VCaP (cell line): ENCODE measurements at regions not wholly inside any gene's neighbourhood (a gene's known extent, or its start where the extent isn't known, plus 50 kb on each side); places are given as distances from the start of the nearest gene placed in this dataset.

Experiments used
- H3K27ac ChIP-seq: fragments of 450-650 bp; 2 replicates; pipeline ENCODE4 v1.5.1; 2017
- TF ChIP-seq, protein P1 (sequence below): fragments of 450-650 bp; conservative IDR thresholded peaks from 2 replicates; pipeline ENCODE4 v1.5.1; 2017; ENCODE audit warnings: mild to moderate bottlenecking, moderate library complexity

DNA sequence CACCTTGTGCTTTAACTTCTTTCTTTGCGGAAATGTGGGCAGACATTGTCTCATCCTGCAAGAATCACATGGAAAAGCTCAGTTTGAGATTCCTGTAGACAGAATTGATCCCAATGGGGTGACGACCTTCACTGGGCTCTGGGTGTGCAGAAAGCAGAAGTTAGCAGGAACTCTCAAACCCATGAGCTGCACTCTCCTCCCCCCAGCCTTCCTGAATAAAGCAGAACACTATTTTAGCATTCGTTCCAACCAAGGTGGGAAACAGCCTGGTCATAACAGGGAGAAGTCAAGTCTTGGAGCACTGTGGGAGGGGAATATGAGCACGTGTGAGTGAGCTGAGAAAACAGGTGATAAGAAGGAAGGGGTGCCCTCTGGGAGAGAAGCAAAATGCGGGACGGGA is 87.4 kb upstream of the FER start:
- TF ChIP-seq, protein P1, sequence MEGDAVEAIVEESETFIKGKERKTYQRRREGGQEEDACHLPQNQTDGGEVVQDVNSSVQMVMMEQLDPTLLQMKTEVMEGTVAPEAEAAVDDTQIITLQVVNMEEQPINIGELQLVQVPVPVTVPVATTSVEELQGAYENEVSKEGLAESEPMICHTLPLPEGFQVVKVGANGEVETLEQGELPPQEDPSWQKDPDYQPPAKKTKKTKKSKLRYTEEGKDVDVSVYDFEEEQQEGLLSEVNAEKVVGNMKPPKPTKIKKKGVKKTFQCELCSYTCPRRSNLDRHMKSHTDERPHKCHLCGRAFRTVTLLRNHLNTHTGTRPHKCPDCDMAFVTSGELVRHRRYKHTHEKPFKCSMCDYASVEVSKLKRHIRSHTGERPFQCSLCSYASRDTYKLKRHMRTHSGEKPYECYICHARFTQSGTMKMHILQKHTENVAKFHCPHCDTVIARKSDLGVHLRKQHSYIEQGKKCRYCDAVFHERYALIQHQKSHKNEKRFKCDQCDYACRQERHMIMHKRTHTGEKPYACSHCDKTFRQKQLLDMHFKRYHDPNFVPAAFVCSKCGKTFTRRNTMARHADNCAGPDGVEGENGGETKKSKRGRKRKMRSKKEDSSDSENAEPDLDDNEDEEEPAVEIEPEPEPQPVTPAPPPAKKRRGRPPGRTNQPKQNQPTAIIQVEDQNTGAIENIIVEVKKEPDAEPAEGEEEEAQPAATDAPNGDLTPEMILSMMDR: no peak

DNA sequence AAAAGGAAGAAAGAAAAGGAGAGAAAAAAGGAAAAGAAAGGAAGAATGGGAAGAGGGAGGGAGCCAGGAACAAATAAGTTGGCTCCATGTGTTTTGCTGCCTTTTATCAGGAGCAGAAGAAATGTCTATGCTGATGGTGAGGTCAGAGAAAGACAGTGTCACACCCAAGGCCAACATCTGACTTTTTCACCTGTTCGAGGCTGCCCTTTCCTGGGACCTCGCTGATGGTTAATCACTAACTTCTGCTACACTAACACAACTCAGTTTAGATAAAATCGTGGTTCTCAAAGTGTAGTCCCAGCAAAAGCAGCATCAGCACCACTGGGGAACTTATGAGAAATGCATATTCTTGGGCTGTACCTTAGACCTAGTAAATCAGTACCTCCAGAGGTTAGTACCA is 88.2 kb upstream of the FER start:
- TF ChIP-seq, protein P1: no peak
- H3K27ac ChIP-seq: no peak overlapping the region

More for the DNA sequence above, 87.4 kb upstream of the FER start:
- no peak overlapping the region for H3K27ac ChIP-seq

DNA sequence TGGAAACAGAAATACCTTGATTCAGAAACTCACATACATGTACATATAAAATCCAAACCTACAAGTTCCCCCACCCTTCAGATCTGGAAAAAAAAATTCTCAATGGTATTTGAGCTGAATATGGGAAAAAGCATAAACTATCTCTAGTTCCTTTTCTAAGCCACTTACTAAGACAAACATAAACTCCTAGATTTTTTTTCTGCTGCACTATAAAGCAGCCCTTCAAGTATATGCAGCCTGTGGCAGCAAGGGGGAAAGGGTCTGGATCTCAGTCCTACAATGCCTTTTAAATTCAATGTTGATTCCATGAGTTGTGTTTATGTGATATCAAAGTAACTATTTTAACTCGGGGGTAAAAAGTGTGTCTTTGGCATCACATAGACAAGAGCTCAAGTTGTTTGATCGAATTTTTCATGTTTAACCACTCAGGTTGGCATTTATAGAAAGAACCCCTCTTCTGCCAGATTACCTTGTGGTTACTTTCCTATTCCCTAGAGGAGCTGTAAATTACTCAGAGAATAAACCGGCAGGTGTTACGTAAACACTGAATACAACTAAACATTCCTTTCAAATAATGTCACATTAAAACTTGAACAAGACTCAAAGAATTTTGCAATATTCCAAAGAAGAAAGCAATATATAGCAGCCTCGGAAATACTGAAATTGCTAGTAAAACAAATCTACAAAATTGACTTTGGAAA is 91.8 kb upstream of the FER start:
- H3K27ac ChIP-seq: no peak overlapping the region
- TF ChIP-seq, protein P1: no peak

DNA sequence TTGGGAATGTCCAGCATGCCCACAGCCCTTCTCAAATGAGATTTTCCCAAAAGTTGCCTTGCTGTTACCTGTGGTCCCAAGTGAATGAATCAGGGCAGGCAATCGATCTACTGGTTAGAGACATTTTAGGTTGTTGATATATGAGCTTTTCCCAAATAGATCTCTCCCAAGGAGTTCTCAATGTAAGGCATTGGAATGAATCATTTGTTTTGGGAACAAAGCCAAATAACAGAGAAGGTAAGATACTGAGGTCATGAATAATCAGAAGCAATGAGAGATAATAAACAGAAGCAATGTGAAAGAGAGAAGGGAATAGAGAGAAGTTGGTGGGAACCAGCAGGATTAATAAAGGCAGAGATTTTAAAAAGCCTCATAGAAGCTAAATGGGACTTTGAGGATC is 93.6 kb upstream of the FER start:
- TF ChIP-seq, protein P1: no peak
- no peak overlapping the region for H3K27ac ChIP-seq

DNA sequence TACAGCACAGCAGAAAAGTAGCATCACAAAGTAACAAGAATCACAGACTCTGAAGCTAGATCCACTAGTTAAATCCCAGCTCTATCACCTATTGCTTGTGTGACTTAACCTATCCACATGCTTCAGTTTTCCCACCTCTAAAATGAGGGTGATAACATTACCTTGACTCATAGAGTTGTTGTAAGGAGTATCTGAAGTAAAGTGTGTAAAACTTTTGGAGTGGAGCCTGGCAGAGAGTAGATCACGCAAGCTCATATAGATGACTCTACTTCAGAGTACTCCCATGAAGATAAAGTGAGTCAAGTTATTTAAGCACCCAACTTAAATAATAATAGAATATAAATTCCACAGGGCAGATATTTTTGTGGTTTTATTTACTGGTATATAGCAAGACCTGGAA is 94.5 kb upstream of the FER start:
- TF ChIP-seq, protein P1: no peak
- no peak overlapping the region for H3K27ac ChIP-seq

DNA sequence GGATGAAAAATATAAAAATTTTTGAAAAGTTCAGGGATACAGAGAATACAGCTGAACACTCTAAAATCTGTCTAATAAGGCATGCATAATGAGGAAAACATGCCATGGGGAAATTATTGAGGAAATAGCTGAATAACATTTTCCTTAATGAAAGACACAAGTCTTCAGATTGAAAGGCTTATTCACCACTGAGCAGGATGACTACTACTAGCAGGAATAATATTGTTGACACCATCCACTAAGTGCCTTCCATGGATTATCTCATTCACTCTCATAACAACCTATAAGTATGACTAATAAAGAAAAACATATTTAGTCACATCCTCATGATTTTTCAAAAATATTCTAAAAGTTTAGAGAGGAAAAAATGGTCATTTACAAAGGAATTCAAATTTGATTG is 96.7 kb upstream of the FER start:
- TF ChIP-seq, protein P1: no peak
- no peak overlapping the region for H3K27ac ChIP-seq

DNA sequence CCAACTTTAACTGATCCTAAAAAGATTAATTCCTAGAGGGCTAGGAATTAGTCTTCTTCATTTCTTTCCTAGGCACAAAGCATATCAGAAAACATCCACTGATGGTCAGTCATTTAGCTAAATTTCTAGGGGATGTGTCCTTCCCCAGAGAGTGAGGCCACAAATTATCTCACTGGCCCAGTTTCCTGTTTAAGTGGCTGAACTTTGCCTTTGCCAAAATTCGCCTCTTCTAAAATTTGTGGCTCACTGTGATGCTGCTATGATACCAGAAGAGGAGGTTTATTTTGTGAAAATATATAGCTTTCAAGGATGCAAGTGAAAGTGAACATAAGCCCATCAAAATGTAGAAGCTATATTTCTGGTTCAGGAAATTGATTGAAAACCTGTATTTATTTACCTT is 98.1 kb upstream of the FER start:
- no peak overlapping the region for H3K27ac ChIP-seq
- TF ChIP-seq, protein P1: no peak
